Mesenchymal stem cell (in vitro differentiated cells and primary cell): ENCODE measurements at regions not wholly inside any gene's neighbourhood (a gene's known extent, or its start where the extent isn't known, plus 50 kb on each side); places are given as distances from the start of the nearest gene placed in this dataset.

Source experiments
- DNase-seq: peaks from one replicate; pipeline ENCODE4 v3.0.0-alpha.2; 2013
- H2AFZ ChIP-seq: one replicate; pipeline ENCODE4 v1.6.1; 2013; ENCODE audit warnings: low read depth, mild to moderate bottlenecking, control low read depth, inconsistent platforms, low read length, moderate library complexity
- H2AK5ac ChIP-seq: 2 replicates; pipeline ENCODE4 v1.6.1; 2013; ENCODE audit warnings: low read length, moderate library complexity, mild to moderate bottlenecking, inconsistent platforms; ENCODE audit not compliant: severe bottlenecking
- H2BK120ac ChIP-seq: one replicate; pipeline ENCODE4 v1.6.1; 2013; ENCODE audit warnings: low read depth, mild to moderate bottlenecking, inconsistent platforms, low read length, moderate library complexity
- H2BK12ac ChIP-seq, 2 experiments: one replicate each; pipeline ENCODE4 v1.6.1; 2013; ENCODE audit warnings: inconsistent platforms in 2 of 2, low read length in 2 of 2, mild to moderate bottlenecking in 2 of 2, moderate library complexity in 2 of 2, control low read depth in 1 of 2
- H2BK15ac ChIP-seq: one replicate; pipeline ENCODE4 v1.6.1; 2013; ENCODE audit warnings: mild to moderate bottlenecking, low read depth, inconsistent platforms; ENCODE audit not compliant: poor library complexity, severe bottlenecking
- H2BK5ac ChIP-seq: 2 replicates; pipeline ENCODE4 v1.6.1; 2013; ENCODE audit warnings: low read depth, mild to moderate bottlenecking, low read length, control low read depth, inconsistent platforms; ENCODE audit not compliant: poor library complexity, severe bottlenecking
- H3K14ac ChIP-seq, 2 experiments: one replicate each; pipeline ENCODE4 v1.6.1; 2013; ENCODE audit warnings: inconsistent platforms in 2 of 2, low read length in 2 of 2, control low read depth in 1 of 2, mild to moderate bottlenecking in 1 of 2, moderate library complexity in 1 of 2
- H3K18ac ChIP-seq, 2 experiments: one replicate each; pipeline ENCODE4 v1.6.1; 2013; ENCODE audit warnings: inconsistent platforms in 2 of 2, low read length in 2 of 2, control low read depth in 1 of 2, low read depth in 1 of 2, mild to moderate bottlenecking in 1 of 2
- H3K23ac ChIP-seq, 2 experiments: one replicate each; pipeline ENCODE4 v1.6.1; 2013; ENCODE audit warnings: inconsistent platforms in 2 of 2, low read length in 2 of 2, mild to moderate bottlenecking in 2 of 2, moderate library complexity in 2 of 2, control low read depth in 1 of 2
- H3K27ac ChIP-seq: 2 replicates; pipeline ENCODE4 v1.5.1; 2013; ENCODE audit warnings: mild to moderate bottlenecking, moderate library complexity, low read length, control low read depth, inconsistent platforms; ENCODE audit not compliant: poor library complexity, severe bottlenecking
- H3K27me3 ChIP-seq, 2 experiments: 2 replicates each; pipeline versions ENCODE4 v1.6.1 to v1.7.0; 2013; ENCODE audit warnings: low read length in 2 of 2, mild to moderate bottlenecking in 2 of 2, moderate library complexity in 2 of 2, control low read depth in 1 of 2, inconsistent platforms in 1 of 2; ENCODE audit not compliant: control insufficient read depth in 1 of 2, insufficient read depth in 1 of 2
- H3K36me3 ChIP-seq, 2 experiments: 2 replicates each; pipeline versions ENCODE4 v1.6.1 to v1.7.0; 2013; ENCODE audit warnings: low read length in 2 of 2, control low read depth in 1 of 2, inconsistent platforms in 1 of 2, low read depth in 1 of 2, mild to moderate bottlenecking in 1 of 2; ENCODE audit not compliant: insufficient read depth in 2 of 2, control insufficient read depth in 1 of 2
- H3K4ac ChIP-seq, 2 experiments: one replicate each; pipeline ENCODE4 v1.6.1; 2013; ENCODE audit warnings: inconsistent platforms in 2 of 2, low read length in 2 of 2, mild to moderate bottlenecking in 2 of 2, moderate library complexity in 2 of 2, control low read depth in 1 of 2, low read depth in 1 of 2
- H3K4me1 ChIP-seq: 2 replicates; pipeline ENCODE4 v1.6.1; 2013; ENCODE audit warnings: low read depth, low read length, control low read depth; ENCODE audit not compliant: control insufficient read depth, insufficient read depth
- H3K4me2 ChIP-seq: 2 replicates; pipeline ENCODE4 v1.6.1; 2013; ENCODE audit warnings: low read length, mild to moderate bottlenecking, inconsistent platforms; ENCODE audit not compliant: poor library complexity, severe bottlenecking
- H3K4me3 ChIP-seq, 2 experiments: 2 replicates each; pipeline versions ENCODE4 v1.5.1 to v1.7.0; 2013; ENCODE audit warnings: low read length in 2 of 2, mild to moderate bottlenecking in 2 of 2, control low read depth in 1 of 2, low read depth in 1 of 2; ENCODE audit not compliant: insufficient read depth in 1 of 2
- H3K79me1 ChIP-seq: replicated peaks from 2 replicates; pipeline ENCODE4 v1.6.1; 2013; ENCODE audit warnings: mild to moderate bottlenecking, control low read depth, low read length, inconsistent platforms; ENCODE audit not compliant: poor library complexity, severe bottlenecking
- H3K9ac ChIP-seq: 2 replicates; pipeline ENCODE4 v1.7.0; 2013; ENCODE audit warnings: mild to moderate bottlenecking, low read length, moderate library complexity
- H3K9me3 ChIP-seq: 2 replicates; pipeline ENCODE4 v1.7.0; 2013; ENCODE audit warnings: mild to moderate bottlenecking, low read length; ENCODE audit not compliant: control insufficient read depth
- H4K8ac ChIP-seq: one replicate; pipeline ENCODE4 v1.6.1; 2013; ENCODE audit warnings: inconsistent platforms, mild to moderate bottlenecking, low read length, moderate library complexity
- H4K91ac ChIP-seq: one replicate; pipeline ENCODE4 v1.6.1; 2013; ENCODE audit warnings: mild to moderate bottlenecking, low read length, inconsistent platforms
- WGBS: methylation state at CpG from one replicate; pipeline ENCODE4 v1.1.7; 2013; ENCODE audit warnings: mixed read lengths; 5-methylcytosine and 5-hydroxymethylcytosine counted together

DNA sequence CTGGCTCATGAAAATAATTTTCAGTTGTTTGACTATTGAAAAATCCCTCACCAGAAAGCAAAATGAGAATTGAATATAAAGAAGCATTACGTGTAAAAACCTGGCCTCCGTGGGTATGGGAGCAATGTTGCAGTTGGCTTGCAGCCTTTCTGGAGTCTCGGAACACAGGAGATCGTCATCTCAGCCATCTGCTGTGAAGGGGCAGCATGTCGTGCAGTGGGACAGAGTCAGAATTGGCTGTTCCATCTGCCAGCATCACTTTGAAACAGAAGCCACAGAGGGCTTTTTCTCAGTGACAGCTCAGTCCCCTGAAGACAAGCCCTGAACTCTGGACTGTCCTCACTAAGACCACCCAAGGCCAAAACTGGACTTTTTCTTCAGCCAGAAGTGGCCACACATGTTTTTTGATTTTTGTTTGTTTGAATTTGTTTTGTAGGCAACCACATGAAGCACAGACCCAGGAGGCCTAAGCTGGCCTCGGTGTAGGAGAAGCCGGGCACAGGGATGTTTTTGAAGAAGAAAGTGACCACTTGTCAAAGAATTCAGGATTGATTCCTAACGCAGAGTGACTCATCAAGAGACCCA lies 170.8 kb upstream of the DYRK2 start:
- H3K9me3 ChIP-seq = no peaks in the 10 kb centered on the region
- H2AFZ ChIP-seq = peak overlapping the region; percentile 30
- H4K8ac ChIP-seq = no peak overlapping the region
- H3K4me3 ChIP-seq = no peak overlapping the region
- no peak overlapping the region for H2BK12ac ChIP-seq
- no peaks in the 10 kb centered on the region for H3K4me1 ChIP-seq
- whole genome bisulfite sequencing = 71% methylated on average over 8 of the region's 8 CpGs
- H3K79me1 ChIP-seq = no peaks in the 10 kb centered on the region
- no peak for DNase-seq
- no peak overlapping the region for H3K9ac ChIP-seq
- H3K23ac ChIP-seq = no peak overlapping the region
- no peak overlapping the region for H3K14ac ChIP-seq
- no peaks in the 10 kb centered on the region for H3K36me3 ChIP-seq
- H3K27me3 ChIP-seq = no peaks in the 10 kb centered on the region
- no peak overlapping the region for H4K91ac ChIP-seq
- H2BK15ac ChIP-seq = no peak overlapping the region
- peak overlapping the region; percentile 0 for H2BK5ac ChIP-seq
- no peak overlapping the region for H3K18ac ChIP-seq
- H3K4me2 ChIP-seq = no peak overlapping the region
- H3K4ac ChIP-seq = no peak overlapping the region
- H2BK120ac ChIP-seq = no peak overlapping the region
- no peak overlapping the region for H3K27ac ChIP-seq
- H2AK5ac ChIP-seq = no peak overlapping the region

DNA sequence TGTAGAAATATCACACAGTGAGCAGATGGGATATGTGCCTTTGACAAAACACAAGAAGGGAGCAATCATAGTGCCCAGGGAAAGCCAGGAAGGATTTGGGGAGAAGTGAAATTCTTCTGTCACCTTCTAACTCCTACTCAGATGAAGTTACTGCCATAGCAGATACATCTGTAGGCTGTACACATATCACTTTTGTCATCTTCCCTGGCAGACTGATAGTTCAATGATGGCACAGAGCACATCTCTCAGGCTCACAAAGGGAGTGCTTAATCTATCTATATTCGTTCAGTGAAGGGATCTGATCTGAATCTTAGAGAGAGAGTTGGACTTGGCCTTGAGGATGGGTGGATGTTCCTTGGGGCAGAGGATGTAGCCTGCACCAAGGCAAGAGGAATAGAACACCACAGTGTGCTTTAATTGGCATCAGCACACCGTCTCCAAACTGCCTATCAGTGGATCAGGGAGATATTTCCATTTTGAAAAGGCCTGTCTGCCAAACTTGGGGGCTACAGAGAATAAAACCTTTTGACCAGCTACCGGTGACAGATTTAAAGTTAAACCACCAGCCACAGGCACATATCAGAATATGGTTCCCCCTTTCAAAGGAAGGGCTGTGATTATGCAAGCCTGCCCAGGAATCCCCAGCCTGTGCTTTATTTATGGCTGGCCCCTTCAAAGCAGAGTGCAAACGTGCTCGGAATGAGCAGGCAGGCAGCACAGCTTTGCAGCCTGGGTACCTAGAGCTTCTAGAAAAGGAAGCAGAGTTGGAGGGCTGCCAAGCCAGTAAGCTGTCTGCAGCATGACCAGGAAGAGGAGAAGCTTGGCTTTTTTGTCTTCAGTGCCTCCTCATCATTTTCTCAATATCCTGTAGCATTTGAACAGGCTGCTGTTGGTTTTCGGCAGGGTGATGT lies 165.5 kb upstream of the DYRK2 start:
- H3K18ac ChIP-seq = peak overlapping the region; percentile 34 to 62
- no peak overlapping the region for H3K23ac ChIP-seq
- H3K4me3 ChIP-seq = no peak overlapping the region
- no peak overlapping the region for H2BK5ac ChIP-seq
- H2AK5ac ChIP-seq = no peak overlapping the region
- H3K4me2 ChIP-seq = no peak overlapping the region
- H3K14ac ChIP-seq = no peak overlapping the region
- H3K4me1 ChIP-seq = no peaks in the 10 kb centered on the region
- peak overlapping the region; percentile 21 to 77 for H2BK12ac ChIP-seq
- peak overlapping the region in 1 of 2 experiments; percentile 51 for H3K4ac ChIP-seq
- no peak overlapping the region for H3K9ac ChIP-seq
- DNase-seq = peak; percentile 58
- 53% methylated on average over 5 of the region's 6 CpGs for WGBS
- no peak overlapping the region for H3K27ac ChIP-seq
- peaks cover 0 to 4% of the 10 kb centered on the region in 2 experiments for H3K27me3 ChIP-seq
- H3K36me3 ChIP-seq = no peaks in the 10 kb centered on the region
- peaks cover 5% of the 10 kb centered on the region for H3K9me3 ChIP-seq
- H2BK120ac ChIP-seq = no peak overlapping the region
- no peak overlapping the region for H2BK15ac ChIP-seq
- H3K79me1 ChIP-seq = no peaks in the 10 kb centered on the region
- peak overlapping the region; percentile 50 for H4K91ac ChIP-seq
- H2AFZ ChIP-seq = no peak overlapping the region
- no peak overlapping the region for H4K8ac ChIP-seq

DNA sequence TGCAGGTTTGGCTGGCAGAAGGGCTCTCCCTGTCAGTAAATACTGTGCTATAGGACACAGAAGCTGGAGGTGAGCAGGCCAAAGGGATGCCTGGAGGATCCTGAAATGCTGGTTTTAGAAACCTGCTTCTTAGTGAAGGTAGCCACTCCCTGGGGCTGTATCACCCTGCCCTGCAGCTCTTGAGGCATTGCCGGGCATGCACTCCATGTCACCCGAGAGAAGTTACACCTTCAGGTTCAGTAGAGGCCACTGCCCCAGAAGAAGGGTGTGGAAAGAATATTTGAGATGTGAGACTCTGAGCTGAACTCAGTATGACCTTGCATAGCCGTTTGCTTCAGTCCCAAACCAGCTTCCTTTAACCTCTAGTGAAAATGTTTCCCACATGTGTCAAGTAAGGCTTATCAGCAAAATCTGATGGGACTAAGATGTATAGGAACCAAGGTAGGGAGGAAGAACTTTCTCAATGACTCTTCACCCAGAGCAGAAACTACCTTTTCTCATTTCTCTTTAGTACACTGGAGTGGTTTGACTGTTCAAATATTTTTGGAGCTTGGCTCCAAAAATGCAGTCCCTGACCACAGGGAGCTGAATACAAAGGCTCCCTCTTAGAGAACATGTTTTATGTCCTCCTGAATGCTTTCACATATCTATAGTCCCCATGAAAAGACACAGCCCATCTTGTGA lies 164.5 kb upstream of the DYRK2 start:
- Histone ChIP-seq H2BK15ac (no peak overlapping the region), H3K4me2 (no peak overlapping the region), H3K18ac (no peak overlapping the region), H4K8ac (no peak overlapping the region), H2AK5ac (no peak overlapping the region), H3K9ac (no peak overlapping the region), H3K27me3 (peaks cover 0 to 4% of the 10 kb centered on the region in 2 experiments), H3K9me3 (peaks cover 9% of the 10 kb centered on the region), H2BK5ac (no peak overlapping the region), H3K79me1 (no peaks in the 10 kb centered on the region), H4K91ac (no peak overlapping the region), H3K14ac (peak overlapping the region in 1 of 2 experiments; percentile 61), H3K4ac (peak overlapping the region in 1 of 2 experiments; percentile 17), H3K27ac (no peak overlapping the region), H3K4me3 (no peak overlapping the region), H2BK120ac (no peak overlapping the region), H2BK12ac (no peak overlapping the region), H3K23ac (no peak overlapping the region), H2AFZ (no peak overlapping the region), H3K36me3 (no peaks in the 10 kb centered on the region), H3K4me1 (no peaks in the 10 kb centered on the region)
- 100% methylated on average over 2 of the region's 3 CpGs for WGBS
- no peak for DNase-seq
